IMR-90 (cell line): ENCODE measurements at regions not wholly inside any gene's neighbourhood (a gene's known extent, or its start where the extent isn't known, plus 50 kb on each side); places are given as distances from the start of the nearest gene placed in this dataset.
A peak's percentile ranks its signal among the peaks of the same experiment; 100 is the strongest.

Experiments
- ATAC-seq: fragments of 200-7000 bp; cut with Tn5 transposase; 2 replicates; pipeline ENCODE4 v1.9.1; 2020; ENCODE audit warnings: low read depth, mild to moderate bottlenecking, moderate library complexity
- BruUV-seq: library from RNA; stranded (reverse); fragments of 400-500 nt; replicated peaks from 2 replicates; lab custom pipeline; 2021; lab: Mats Ljungman, UMichigan
- CTCF ChIA-PET: fragments of 300-600 bp; formaldehyde crosslinking; extraction: SDS; loops from one replicate; lab custom pipeline; 2021; ENCODE audit warnings: antibody characterized with exemption; lab: Yijun Ruan, JAX
- POLR2A ChIA-PET: fragments of 300-600 bp; sonication (Branson Sonifier 250); formaldehyde crosslinking; loops from one replicate; lab custom pipeline; 2022; ENCODE audit warnings: antibody characterized with exemption; ENCODE audit not compliant: unreplicated experiment; lab: Charles Lee
- DNase-seq: peaks from one replicate; pipeline ENCODE4 v3.0.0; 2013
- H2AFZ ChIP-seq: replicated peaks from 2 replicates; pipeline ENCODE3; 2013; ENCODE audit warnings: low read length, mild to moderate bottlenecking; ENCODE audit not compliant: poor library complexity
- H2AK5ac ChIP-seq: 2 replicates; pipeline ENCODE4 v1.6.1; 2013; ENCODE audit warnings: low read depth, low read length, inconsistent platforms
- H2AK9ac ChIP-seq: replicated peaks from 2 replicates; pipeline ENCODE3; 2013; ENCODE audit warnings: mild to moderate bottlenecking, low read depth, low read length, moderate library complexity; ENCODE audit not compliant: poor library complexity
- H2BK120ac ChIP-seq: 2 replicates; pipeline ENCODE4 v1.6.1; 2013; ENCODE audit warnings: low read depth, low read length, inconsistent platforms
- H2BK15ac ChIP-seq: 3 replicates; pipeline ENCODE4 v1.6.1; 2013; ENCODE audit warnings: low read depth, low read length, inconsistent platforms
- H2BK20ac ChIP-seq: 2 replicates; pipeline ENCODE4 v1.6.1; 2013; ENCODE audit warnings: low read depth, mild to moderate bottlenecking, inconsistent platforms, low read length, moderate library complexity
- H2BK5ac ChIP-seq: 2 replicates; pipeline ENCODE4 v1.6.1; 2013; ENCODE audit warnings: mild to moderate bottlenecking, low read depth, low read length, inconsistent platforms; ENCODE audit not compliant: poor library complexity, severe bottlenecking
- H3K14ac ChIP-seq: replicated peaks from 2 replicates; pipeline ENCODE4 v1.6.1; 2013; ENCODE audit warnings: low read depth, low read length, inconsistent platforms
- H3K18ac ChIP-seq: 2 replicates; pipeline ENCODE4 v1.6.1; 2013; ENCODE audit warnings: low read depth, low read length, control low read depth
- H3K23ac ChIP-seq: 2 replicates; pipeline ENCODE4 v1.6.1; 2013; ENCODE audit warnings: low read depth, low read length, inconsistent platforms
- H3K27ac ChIP-seq: 2 replicates; pipeline ENCODE4 v1.5.1; 2013; ENCODE audit warnings: mild to moderate bottlenecking, control low read depth, low read length; ENCODE audit not compliant: insufficient read depth
- H3K27me3 ChIP-seq: 2 replicates; pipeline ENCODE4 v1.6.1; 2013; ENCODE audit warnings: low read length; ENCODE audit not compliant: control insufficient read depth, insufficient read depth
- H3K36me3 ChIP-seq: 2 replicates; pipeline ENCODE4 v1.6.1; 2013; ENCODE audit warnings: low read length, mixed read lengths; ENCODE audit not compliant: control insufficient read depth, insufficient read depth
- H3K4ac ChIP-seq: 2 replicates; pipeline ENCODE4 v1.6.1; 2013; ENCODE audit warnings: low read depth, low read length, inconsistent platforms
- H3K4me1 ChIP-seq: 2 replicates; pipeline ENCODE4 v1.6.1; 2013; ENCODE audit warnings: low read length, mixed read lengths; ENCODE audit not compliant: control insufficient read depth, insufficient read depth
- H3K4me2 ChIP-seq: 2 replicates; pipeline ENCODE4 v1.6.1; 2013; ENCODE audit warnings: low read depth, mild to moderate bottlenecking, control low read depth, low read length, moderate library complexity
- H3K4me3 ChIP-seq: 2 replicates; pipeline ENCODE4 v1.5.1; 2013; ENCODE audit warnings: low read depth, mild to moderate bottlenecking, control low read depth, low read length, moderate library complexity; ENCODE audit not compliant: insufficient read depth
- H3K56ac ChIP-seq: 2 replicates; pipeline ENCODE4 v1.6.1; 2013; ENCODE audit warnings: low read length, inconsistent platforms; ENCODE audit not compliant: insufficient read depth; ENCODE audit errors: extremely low read depth
- H3K79me1 ChIP-seq, 2 experiments: 2 replicates each; pipeline ENCODE4 v1.6.1; 2013; ENCODE audit warnings: low read length in 2 of 2, inconsistent platforms in 1 of 2, low read depth in 1 of 2
- H3K9ac ChIP-seq: 2 replicates; pipeline ENCODE4 v1.6.1; 2013; ENCODE audit warnings: low read depth, low read length, control low read depth
- H3K9me1 ChIP-seq: 2 replicates; pipeline ENCODE4 v1.6.1; 2013; ENCODE audit warnings: low read length, inconsistent platforms; ENCODE audit not compliant: insufficient read depth
- H3K9me3 ChIP-seq: 2 replicates; pipeline ENCODE4 v1.6.1; 2013; ENCODE audit warnings: low read length; ENCODE audit not compliant: control insufficient read depth, insufficient read depth
- H4K20me1 ChIP-seq: 2 replicates; pipeline ENCODE4 v1.6.1; 2013; ENCODE audit warnings: low read length, inconsistent platforms; ENCODE audit not compliant: insufficient read depth
- H4K5ac ChIP-seq: 2 replicates; pipeline ENCODE4 v1.6.1; 2013; ENCODE audit warnings: mild to moderate bottlenecking, low read depth, low read length, control low read depth
- H4K8ac ChIP-seq, 2 experiments: 2 replicates each; pipeline ENCODE4 v1.6.1; 2013; ENCODE audit warnings: low read depth in 2 of 2, low read length in 2 of 2, control low read depth in 1 of 2, inconsistent platforms in 1 of 2
- H4K91ac ChIP-seq: 2 replicates; pipeline ENCODE4 v1.6.1; 2013; ENCODE audit warnings: low read depth, low read length, inconsistent platforms; ENCODE audit not compliant: insufficient read depth
- CEBPB ChIP-seq: IDR thresholded peaks from 2 replicates; pipeline ENCODE4 v1.6.1; 2012; ENCODE audit warnings: low read depth, low read length, improper control_type of control experiment
- CTCF ChIP-seq: conservative IDR thresholded peaks from 2 replicates; pipeline ENCODE4 v1.5.1; 2012; ENCODE audit warnings: mild to moderate bottlenecking, low read depth, low read length, improper control_type of control experiment
- MAFK ChIP-seq: IDR thresholded peaks from 2 replicates; pipeline ENCODE4 v1.6.1; 2012; ENCODE audit warnings: low read depth, low read length, improper control_type of control experiment
- MAZ ChIP-seq: IDR thresholded peaks from 2 replicates; pipeline ENCODE4 v1.6.1; 2012; ENCODE audit warnings: low read depth, mild to moderate bottlenecking, low read length, improper control_type of control experiment, moderate library complexity, borderline replicate concordance
- WGBS, 2 experiments: methylation state at CpG; one replicate each; pipeline versions ENCODE4 v1.1.5 to v1.1.7; 2013; ENCODE audit warnings: missing lambda C conversion rate in 2 of 2; ENCODE audit not compliant: insufficient read length in 1 of 2; ENCODE audit errors: extremely low coverage in 2 of 2; 5-methylcytosine and 5-hydroxymethylcytosine counted together
- dilution Hi-C: fragments of 300-500 bp; cut with HindIII; formaldehyde crosslinking; loops from one replicate; pipeline ENCODE4 v1.14.3; 2018; ENCODE audit warnings: low sequenced_read_pairs; ENCODE audit not compliant: unreplicated experiment
- in situ Hi-C: fragments of 300-500 bp; cut with MboI; formaldehyde crosslinking; loops from 3 replicates; pipeline ENCODE4 v1.14.3; 2019; ENCODE audit warnings: low sequenced_read_pairs, inconsistent platforms, mixed read lengths
- intact Hi-C: fragments of 100-400 bp; cut with micrococcal nuclease; formaldehyde crosslinking; loops from 2 replicates; pipeline ENCODE4 v1.10.0; 2022

GRCh38 chr2:103815731-103816130, 1038.2 kb upstream of the POU3F3 start:
- TF ChIP-seq CTCF (no peak), CEBPB (no peak), MAZ (no peak), MAFK (peak; percentile 96)
- WGBS, 2 experiments: no CpG with 5 or more reads among the region's 1 CpG
- Histone ChIP-seq H3K4me1 (no peaks in the 10 kb centered on the region), H3K4me2 (no peak overlapping the region), H3K79me1 (no peaks in the 10 kb centered on the region), H4K20me1 (no peaks in the 10 kb centered on the region), H3K36me3 (no peaks in the 10 kb centered on the region), H3K9me1 (no peaks in the 10 kb centered on the region), H4K8ac (no peak overlapping the region), H3K9ac (no peak overlapping the region), H3K27me3 (no peaks in the 10 kb centered on the region), H2BK5ac (no peak overlapping the region), H3K9me3 (peaks cover 7% of the 10 kb centered on the region; the same call in 1 of the 2 replicates), H2BK20ac (no peak overlapping the region), H2BK120ac (no peak overlapping the region), H3K27ac (no peak overlapping the region), H2AK9ac (no peak overlapping the region), H3K14ac (no peak overlapping the region), H3K4me3 (no peak overlapping the region), H3K18ac (no peak overlapping the region), H3K23ac (no peak overlapping the region), H2AK5ac (no peak overlapping the region), H2BK15ac (no peak overlapping the region), H2AFZ (no peak overlapping the region), H3K56ac (no peak overlapping the region), H4K91ac (no peak overlapping the region), H3K4ac (no peak overlapping the region), H4K5ac (no peak overlapping the region)
- CTCF ChIA-PET: no interaction called here
- no TSS peak for BruUV-seq
- in situ Hi-C loops (no loop called here), dilution Hi-C loops (no loop called here), intact Hi-C loops (no loop called here)
- ATAC-seq (no peak), DNase-seq (no peak)
- POLR2A ChIA-PET: no interaction called here
